ENCODE measurements at regions not wholly inside any gene's neighbourhood (a gene's known extent, or its start where the extent isn't known, plus 50 kb on each side); places are given as distances from the start of the nearest gene placed in this dataset.
A peak's percentile ranks its signal among the peaks of the same experiment; 100 is the strongest.

DNA sequence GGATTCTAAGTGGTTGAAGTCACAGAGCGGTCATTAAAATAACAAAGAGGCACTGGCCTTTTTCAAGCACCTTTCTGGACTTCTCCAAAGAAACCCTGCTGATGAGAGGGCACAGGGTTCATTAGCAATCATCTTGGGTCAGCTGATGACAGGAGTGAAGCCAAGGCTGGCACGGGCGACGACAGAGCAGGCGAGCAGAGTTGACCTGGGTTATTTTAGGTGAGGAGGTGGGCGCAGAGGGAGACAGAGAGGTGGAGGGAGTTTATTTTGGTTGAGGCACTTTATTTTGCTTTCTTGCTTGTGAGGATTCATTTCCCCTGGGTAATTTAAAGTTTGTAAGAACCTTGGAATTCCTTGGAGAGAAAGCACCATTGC lies 57.9 kb downstream of the OLIG1 start:
- peak overlapping the region; percentile 58 for H3K4me3 Mint-ChIP-seq
- ChIA-PET CTCF (interaction anchor here (0.6 to 5.5 kb wide), 42 partner anchors 9 to 493 kb away, joined by 3 to 92 read pairs (median 7); partner anchors contain the start of genes OLIG1 and OLIG2), POLR2A (interaction anchor here (1.1 kb wide), 1 partner anchor 104 kb away, joined by 5 read pairs; no protein-coding TSS in a partner anchor)
- no peak for DNase-seq (ENCODE audit: low spot score)
- no peak overlapping the region for H3K27ac Mint-ChIP-seq
- no peak for TF ChIP-seq GRHL2 (CRISPR knock-in tag; IDR thresholded peaks at IDR 0.05; ENCODE audit: insufficient replicate concordance, severe bottlenecking)
- TF ChIP-seq, protein P1, sequence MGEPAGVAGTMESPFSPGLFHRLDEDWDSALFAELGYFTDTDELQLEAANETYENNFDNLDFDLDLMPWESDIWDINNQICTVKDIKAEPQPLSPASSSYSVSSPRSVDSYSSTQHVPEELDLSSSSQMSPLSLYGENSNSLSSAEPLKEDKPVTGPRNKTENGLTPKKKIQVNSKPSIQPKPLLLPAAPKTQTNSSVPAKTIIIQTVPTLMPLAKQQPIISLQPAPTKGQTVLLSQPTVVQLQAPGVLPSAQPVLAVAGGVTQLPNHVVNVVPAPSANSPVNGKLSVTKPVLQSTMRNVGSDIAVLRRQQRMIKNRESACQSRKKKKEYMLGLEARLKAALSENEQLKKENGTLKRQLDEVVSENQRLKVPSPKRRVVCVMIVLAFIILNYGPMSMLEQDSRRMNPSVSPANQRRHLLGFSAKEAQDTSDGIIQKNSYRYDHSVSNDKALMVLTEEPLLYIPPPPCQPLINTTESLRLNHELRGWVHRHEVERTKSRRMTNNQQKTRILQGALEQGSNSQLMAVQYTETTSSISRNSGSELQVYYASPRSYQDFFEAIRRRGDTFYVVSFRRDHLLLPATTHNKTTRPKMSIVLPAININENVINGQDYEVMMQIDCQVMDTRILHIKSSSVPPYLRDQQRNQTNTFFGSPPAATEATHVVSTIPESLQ (CRISPR knock-in tag; IDR thresholded peaks at IDR 0.05) = no peak
- TF ChIP-seq, protein P2, sequence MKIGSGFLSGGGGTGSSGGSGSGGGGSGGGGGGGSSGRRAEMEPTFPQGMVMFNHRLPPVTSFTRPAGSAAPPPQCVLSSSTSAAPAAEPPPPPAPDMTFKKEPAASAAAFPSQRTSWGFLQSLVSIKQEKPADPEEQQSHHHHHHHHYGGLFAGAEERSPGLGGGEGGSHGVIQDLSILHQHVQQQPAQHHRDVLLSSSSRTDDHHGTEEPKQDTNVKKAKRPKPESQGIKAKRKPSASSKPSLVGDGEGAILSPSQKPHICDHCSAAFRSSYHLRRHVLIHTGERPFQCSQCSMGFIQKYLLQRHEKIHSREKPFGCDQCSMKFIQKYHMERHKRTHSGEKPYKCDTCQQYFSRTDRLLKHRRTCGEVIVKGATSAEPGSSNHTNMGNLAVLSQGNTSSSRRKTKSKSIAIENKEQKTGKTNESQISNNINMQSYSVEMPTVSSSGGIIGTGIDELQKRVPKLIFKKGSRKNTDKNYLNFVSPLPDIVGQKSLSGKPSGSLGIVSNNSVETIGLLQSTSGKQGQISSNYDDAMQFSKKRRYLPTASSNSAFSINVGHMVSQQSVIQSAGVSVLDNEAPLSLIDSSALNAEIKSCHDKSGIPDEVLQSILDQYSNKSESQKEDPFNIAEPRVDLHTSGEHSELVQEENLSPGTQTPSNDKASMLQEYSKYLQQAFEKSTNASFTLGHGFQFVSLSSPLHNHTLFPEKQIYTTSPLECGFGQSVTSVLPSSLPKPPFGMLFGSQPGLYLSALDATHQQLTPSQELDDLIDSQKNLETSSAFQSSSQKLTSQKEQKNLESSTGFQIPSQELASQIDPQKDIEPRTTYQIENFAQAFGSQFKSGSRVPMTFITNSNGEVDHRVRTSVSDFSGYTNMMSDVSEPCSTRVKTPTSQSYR (CRISPR knock-in tag; IDR thresholded peaks at IDR 0.05) = no peak
- ATAC-seq = peak; percentile 27
- peaks cover 16% of the 10 kb centered on the region for H3K27me3 Mint-ChIP-seq (ENCODE audit: low read depth)
- peaks cover 38% of the 10 kb centered on the region for H3K4me1 Mint-ChIP-seq
- H3K9me3 Mint-ChIP-seq = no peaks in the 10 kb centered on the region
- no peaks in the 10 kb centered on the region for H3K36me3 Mint-ChIP-seq

DNA sequence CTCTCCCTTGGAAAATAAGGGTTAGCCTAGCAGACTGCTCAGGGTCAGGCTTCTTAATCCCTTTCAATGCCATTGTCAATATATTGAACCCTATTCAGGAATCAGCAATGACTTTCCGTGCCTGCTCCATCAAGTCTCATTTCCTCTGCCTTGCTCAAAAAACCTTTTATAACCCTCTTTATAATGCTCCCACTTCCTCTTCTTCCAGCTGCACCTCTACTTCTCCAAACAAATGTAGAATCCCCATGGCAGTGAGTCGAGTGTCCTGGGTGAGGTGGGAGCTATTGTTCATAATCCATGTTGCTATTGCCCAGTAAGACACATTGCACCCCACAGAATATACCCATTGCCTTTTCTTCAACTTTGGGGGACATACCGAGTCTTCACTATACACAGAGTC lies 58.6 kb downstream of the OLIG1 start:
- DNase-seq (ENCODE audit: low spot score) = no peak
- H3K27ac Mint-ChIP-seq = no peak overlapping the region
- peaks cover 16% of the 10 kb centered on the region for H3K27me3 Mint-ChIP-seq (ENCODE audit: low read depth)
- ChIA-PET POLR2A (no interaction called here), CTCF (interaction anchor here (0.9 to 5.5 kb wide), 6 partner anchors 40 to 233 kb away, joined by 3 to 92 read pairs (median 19); partner anchors contain the start of gene OLIG2)
- H3K4me1 Mint-ChIP-seq = peaks cover 40% of the 10 kb centered on the region
- TF ChIP-seq, protein P3, sequence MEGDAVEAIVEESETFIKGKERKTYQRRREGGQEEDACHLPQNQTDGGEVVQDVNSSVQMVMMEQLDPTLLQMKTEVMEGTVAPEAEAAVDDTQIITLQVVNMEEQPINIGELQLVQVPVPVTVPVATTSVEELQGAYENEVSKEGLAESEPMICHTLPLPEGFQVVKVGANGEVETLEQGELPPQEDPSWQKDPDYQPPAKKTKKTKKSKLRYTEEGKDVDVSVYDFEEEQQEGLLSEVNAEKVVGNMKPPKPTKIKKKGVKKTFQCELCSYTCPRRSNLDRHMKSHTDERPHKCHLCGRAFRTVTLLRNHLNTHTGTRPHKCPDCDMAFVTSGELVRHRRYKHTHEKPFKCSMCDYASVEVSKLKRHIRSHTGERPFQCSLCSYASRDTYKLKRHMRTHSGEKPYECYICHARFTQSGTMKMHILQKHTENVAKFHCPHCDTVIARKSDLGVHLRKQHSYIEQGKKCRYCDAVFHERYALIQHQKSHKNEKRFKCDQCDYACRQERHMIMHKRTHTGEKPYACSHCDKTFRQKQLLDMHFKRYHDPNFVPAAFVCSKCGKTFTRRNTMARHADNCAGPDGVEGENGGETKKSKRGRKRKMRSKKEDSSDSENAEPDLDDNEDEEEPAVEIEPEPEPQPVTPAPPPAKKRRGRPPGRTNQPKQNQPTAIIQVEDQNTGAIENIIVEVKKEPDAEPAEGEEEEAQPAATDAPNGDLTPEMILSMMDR (IDR thresholded peaks at IDR 0.05) = no peak
- no peaks in the 10 kb centered on the region for H3K9me3 Mint-ChIP-seq
- ATAC-seq = no peak
- H3K4me3 Mint-ChIP-seq = no peak overlapping the region
- no peaks in the 10 kb centered on the region for H3K36me3 Mint-ChIP-seq

DNA sequence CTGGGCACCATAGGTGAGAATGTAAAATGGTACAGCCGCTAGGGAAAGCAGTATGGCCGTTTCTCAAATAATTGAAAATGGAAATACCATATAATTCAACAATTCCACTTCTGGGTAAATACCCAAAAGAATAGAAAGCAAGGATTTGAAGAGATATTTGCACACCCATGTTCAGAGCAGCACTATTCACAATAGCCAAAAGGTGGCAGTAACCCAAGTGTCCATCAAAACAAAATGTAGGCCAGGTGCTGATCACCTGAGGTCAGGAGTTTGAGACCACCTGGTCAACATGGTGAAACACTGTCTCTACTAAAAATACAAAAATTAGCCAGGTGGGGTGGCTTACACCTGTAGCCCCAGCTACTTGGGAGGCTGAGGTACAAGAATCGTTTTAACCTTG lies 62.1 kb downstream of the OLIG1 start:
- H3K36me3 Mint-ChIP-seq = no peaks in the 10 kb centered on the region
- peaks cover 9% of the 10 kb centered on the region for H3K27me3 Mint-ChIP-seq (ENCODE audit: low read depth)
- H3K27ac Mint-ChIP-seq = no peak overlapping the region
- no peaks in the 10 kb centered on the region for H3K9me3 Mint-ChIP-seq
- CTCF ChIA-PET = interaction anchor here (1.2 to 2.1 kb wide), 4 partner anchors 14 to 192 kb away, joined by 3 to 9 read pairs (median 4); partner anchors contain the start of gene OLIG2
- TF ChIP-seq FOXK1 (CRISPR knock-in tag; IDR thresholded peaks at IDR 0.05) (no peak), NFATC4 (CRISPR knock-in tag; IDR thresholded peaks at IDR 0.05) (no peak), EMX1 (CRISPR knock-in tag; IDR thresholded peaks at IDR 0.05) (no peak), RORB (CRISPR knock-in tag; IDR thresholded peaks at IDR 0.05) (no peak), ZBTB21 (CRISPR knock-in tag; IDR thresholded peaks at IDR 0.05; ENCODE audit: borderline replicate concordance) (no peak), SOX15 (CRISPR knock-in tag; IDR thresholded peaks at IDR 0.05) (no peak), ATF1 (CRISPR knock-in tag; IDR thresholded peaks at IDR 0.05) (no peak)
- TF ChIP-seq, protein P4, sequence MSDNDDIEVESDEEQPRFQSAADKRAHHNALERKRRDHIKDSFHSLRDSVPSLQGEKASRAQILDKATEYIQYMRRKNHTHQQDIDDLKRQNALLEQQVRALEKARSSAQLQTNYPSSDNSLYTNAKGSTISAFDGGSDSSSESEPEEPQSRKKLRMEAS (CRISPR knock-in tag; IDR thresholded peaks at IDR 0.05) = no peak
- TF ChIP-seq, protein P5, sequence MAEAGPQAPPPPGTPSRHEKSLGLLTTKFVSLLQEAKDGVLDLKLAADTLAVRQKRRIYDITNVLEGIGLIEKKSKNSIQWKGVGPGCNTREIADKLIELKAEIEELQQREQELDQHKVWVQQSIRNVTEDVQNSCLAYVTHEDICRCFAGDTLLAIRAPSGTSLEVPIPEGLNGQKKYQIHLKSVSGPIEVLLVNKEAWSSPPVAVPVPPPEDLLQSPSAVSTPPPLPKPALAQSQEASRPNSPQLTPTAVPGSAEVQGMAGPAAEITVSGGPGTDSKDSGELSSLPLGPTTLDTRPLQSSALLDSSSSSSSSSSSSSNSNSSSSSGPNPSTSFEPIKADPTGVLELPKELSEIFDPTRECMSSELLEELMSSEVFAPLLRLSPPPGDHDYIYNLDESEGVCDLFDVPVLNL (CRISPR knock-in tag; IDR thresholded peaks at IDR 0.05; ENCODE audit: borderline replicate concordance, low read depth) = no peak
- TF ChIP-seq, protein P6, sequence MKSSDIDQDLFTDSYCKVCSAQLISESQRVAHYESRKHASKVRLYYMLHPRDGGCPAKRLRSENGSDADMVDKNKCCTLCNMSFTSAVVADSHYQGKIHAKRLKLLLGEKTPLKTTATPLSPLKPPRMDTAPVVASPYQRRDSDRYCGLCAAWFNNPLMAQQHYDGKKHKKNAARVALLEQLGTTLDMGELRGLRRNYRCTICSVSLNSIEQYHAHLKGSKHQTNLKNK (CRISPR knock-in tag; IDR thresholded peaks at IDR 0.05) = no peak
- no peak for DNase-seq (ENCODE audit: low spot score)
- POLR2A ChIA-PET = no interaction called here
- peaks cover 31% of the 10 kb centered on the region for H3K4me1 Mint-ChIP-seq
- ATAC-seq = no peak
- H3K4me3 Mint-ChIP-seq = no peak overlapping the region
